ENCODE measurements at regions not wholly inside any gene's neighbourhood (a gene's known extent, or its start where the extent isn't known, plus 50 kb on each side); places are given as distances from the start of the nearest gene placed in this dataset.
A peak's percentile ranks its signal among the peaks of the same experiment; 100 is the strongest.

DNA sequence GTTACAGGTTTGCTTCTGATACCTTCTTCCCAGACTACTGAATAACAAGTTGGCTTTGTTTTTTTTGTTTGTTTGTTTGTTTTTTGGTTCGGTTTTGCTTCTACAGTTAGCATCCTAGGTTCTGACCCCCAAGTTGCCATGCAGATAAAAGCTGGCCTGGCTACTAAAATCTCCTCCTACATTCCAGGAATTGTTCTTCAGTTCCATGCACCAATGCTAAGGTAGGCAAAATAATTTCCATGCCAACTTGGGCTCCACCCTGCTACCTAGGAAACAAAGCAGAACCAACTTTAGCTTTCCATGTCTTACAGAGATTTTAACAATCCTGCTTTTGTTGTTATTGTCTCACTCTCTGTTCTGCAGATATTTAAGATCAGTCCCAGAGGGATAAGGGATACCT is 495.5 kb upstream of the SOX9 start:
- TF ChIP-seq, protein P1, sequence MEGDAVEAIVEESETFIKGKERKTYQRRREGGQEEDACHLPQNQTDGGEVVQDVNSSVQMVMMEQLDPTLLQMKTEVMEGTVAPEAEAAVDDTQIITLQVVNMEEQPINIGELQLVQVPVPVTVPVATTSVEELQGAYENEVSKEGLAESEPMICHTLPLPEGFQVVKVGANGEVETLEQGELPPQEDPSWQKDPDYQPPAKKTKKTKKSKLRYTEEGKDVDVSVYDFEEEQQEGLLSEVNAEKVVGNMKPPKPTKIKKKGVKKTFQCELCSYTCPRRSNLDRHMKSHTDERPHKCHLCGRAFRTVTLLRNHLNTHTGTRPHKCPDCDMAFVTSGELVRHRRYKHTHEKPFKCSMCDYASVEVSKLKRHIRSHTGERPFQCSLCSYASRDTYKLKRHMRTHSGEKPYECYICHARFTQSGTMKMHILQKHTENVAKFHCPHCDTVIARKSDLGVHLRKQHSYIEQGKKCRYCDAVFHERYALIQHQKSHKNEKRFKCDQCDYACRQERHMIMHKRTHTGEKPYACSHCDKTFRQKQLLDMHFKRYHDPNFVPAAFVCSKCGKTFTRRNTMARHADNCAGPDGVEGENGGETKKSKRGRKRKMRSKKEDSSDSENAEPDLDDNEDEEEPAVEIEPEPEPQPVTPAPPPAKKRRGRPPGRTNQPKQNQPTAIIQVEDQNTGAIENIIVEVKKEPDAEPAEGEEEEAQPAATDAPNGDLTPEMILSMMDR (IDR thresholded peaks at IDR 0.05; ENCODE audit: unreplicated experiment) = no peak
- intact Hi-C loops (cut with micrococcal nuclease) = no loop called here
- Mint-ChIP-seq H3K27me3 (ENCODE audit: insufficient read depth, unreplicated experiment) (no peaks in the 10 kb centered on the region), H3K27ac (ENCODE audit: low read depth, unreplicated experiment) (no peak overlapping the region), H3K4me3 (ENCODE audit: unreplicated experiment) (no peak overlapping the region), H3K9me3 (ENCODE audit: unreplicated experiment) (peaks cover 7% of the 10 kb centered on the region), H3K36me3 (ENCODE audit: insufficient read depth, unreplicated experiment) (no peaks in the 10 kb centered on the region), H3K4me1 (ENCODE audit: insufficient read depth, unreplicated experiment) (no peaks in the 10 kb centered on the region)
- BruUV-seq (replicated peaks) = no TSS peak
- ChIA-PET CTCF (interaction anchor here (0.7 kb wide), 3 partner anchors 24 to 478 kb away, joined by 3 to 4 read pairs (median 3); no protein-coding TSS in a partner anchor), POLR2A (no interaction called here)
- no peak for DNase-seq (ENCODE audit: unreplicated experiment)

DNA sequence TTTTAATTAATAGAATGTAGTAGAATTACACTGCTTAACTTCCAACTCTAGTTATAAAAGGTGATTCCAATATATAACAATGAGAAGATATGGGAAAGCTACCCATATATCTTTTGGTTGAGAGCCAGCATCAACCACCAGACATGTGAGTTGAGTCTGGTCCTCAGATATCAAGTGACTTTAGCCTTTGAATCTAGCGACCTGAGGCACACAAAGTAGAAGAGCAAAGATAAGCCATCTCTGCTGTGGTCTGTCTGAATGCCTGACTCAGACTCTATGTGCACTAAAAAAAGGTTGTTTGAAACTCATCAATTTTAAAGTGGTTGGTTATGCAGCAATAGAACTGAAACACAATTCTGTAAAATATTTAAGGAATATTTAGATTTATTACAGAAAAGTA is 492.5 kb upstream of the SOX9 start:
- H3K27ac Mint-ChIP-seq (ENCODE audit: low read depth, unreplicated experiment) = no peak overlapping the region
- POLR2A ChIA-PET = interaction anchor here (1.4 kb wide), 1 partner anchor 8 kb away, joined by 5 read pairs; no protein-coding TSS in a partner anchor
- no peak overlapping the region for H3K4me3 Mint-ChIP-seq (ENCODE audit: unreplicated experiment)
- no peaks in the 10 kb centered on the region for H3K36me3 Mint-ChIP-seq (ENCODE audit: insufficient read depth, unreplicated experiment)
- CTCF ChIA-PET = interaction anchor here (0.7 kb wide), 1 partner anchor 31 kb away, joined by 4 read pairs; no protein-coding TSS in a partner anchor
- H3K4me1 Mint-ChIP-seq (ENCODE audit: insufficient read depth, unreplicated experiment) = peaks cover 18% of the 10 kb centered on the region
- TF ChIP-seq, protein P1 (IDR thresholded peaks at IDR 0.05; ENCODE audit: unreplicated experiment) = no peak
- no peaks in the 10 kb centered on the region for H3K27me3 Mint-ChIP-seq (ENCODE audit: insufficient read depth, unreplicated experiment)
- intact Hi-C loops (cut with micrococcal nuclease) = no loop called here
- H3K9me3 Mint-ChIP-seq (ENCODE audit: unreplicated experiment) = no peaks in the 10 kb centered on the region
- BruUV-seq (replicated peaks) = no TSS peak
- no peak for DNase-seq (ENCODE audit: unreplicated experiment)

DNA sequence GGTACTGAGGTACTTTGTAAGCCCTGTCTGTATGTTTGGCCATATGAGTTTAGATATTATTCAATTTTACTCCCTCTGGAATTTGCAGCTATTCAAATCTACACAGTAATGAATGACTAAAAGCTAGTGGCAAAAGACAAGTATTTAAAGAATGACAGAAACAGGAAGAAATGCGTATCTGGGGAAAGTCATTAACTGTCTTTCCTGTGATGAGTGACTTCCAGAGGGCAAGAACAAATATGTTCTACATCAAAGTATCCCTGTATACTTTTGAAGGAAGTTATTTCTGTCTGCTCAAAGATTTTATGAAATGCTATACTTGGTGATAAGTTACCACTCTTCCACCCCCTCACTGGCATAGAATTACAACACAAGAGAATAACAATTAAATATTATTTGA is 489.3 kb upstream of the SOX9 start:
- DNase-seq (ENCODE audit: unreplicated experiment) = no peak
- CTCF ChIA-PET = no interaction called here
- POLR2A ChIA-PET = no interaction called here

DNA sequence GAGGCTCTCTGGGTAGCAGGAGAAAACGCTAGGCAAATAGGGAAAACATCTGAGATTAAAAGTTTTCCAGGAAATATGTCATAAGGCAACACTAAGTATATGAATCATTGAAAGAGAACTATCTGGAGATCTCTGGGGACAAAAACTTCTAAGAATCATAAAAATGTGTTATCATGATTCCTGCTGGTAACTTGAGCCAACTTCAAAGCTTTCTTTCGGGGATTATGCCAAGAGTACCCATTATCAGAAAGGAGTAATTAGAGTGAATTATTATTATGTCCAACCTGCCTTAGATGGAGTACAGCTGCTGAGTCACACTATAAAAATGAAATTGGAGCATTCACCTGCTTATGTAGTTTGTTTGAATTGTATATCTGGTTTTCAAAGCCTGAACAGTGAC is 488.5 kb upstream of the SOX9 start:
- POLR2A ChIA-PET = no interaction called here

More for the DNA sequence above, 489.3 kb upstream of the SOX9 start:
- Mint-ChIP-seq H3K9me3 (ENCODE audit: unreplicated experiment) (no peaks in the 10 kb centered on the region), H3K36me3 (ENCODE audit: insufficient read depth, unreplicated experiment) (no peaks in the 10 kb centered on the region), H3K27ac (ENCODE audit: low read depth, unreplicated experiment) (peak overlapping the region; percentile 71), H3K27me3 (ENCODE audit: insufficient read depth, unreplicated experiment) (no peaks in the 10 kb centered on the region), H3K4me1 (ENCODE audit: insufficient read depth, unreplicated experiment) (peaks cover 21% of the 10 kb centered on the region), H3K4me3 (ENCODE audit: unreplicated experiment) (no peak overlapping the region)
- intact Hi-C loops (cut with micrococcal nuclease) = no loop called here
- TF ChIP-seq, protein P1 (IDR thresholded peaks at IDR 0.05; ENCODE audit: unreplicated experiment) = no peak
- no TSS peak for BruUV-seq (replicated peaks)

More for the DNA sequence above, 488.5 kb upstream of the SOX9 start:
- BruUV-seq (replicated peaks) = no TSS peak
- H3K4me3 Mint-ChIP-seq (ENCODE audit: unreplicated experiment) = no peak overlapping the region
- H3K36me3 Mint-ChIP-seq (ENCODE audit: insufficient read depth, unreplicated experiment) = no peaks in the 10 kb centered on the region
- TF ChIP-seq, protein P1 (IDR thresholded peaks at IDR 0.05; ENCODE audit: unreplicated experiment) = no peak
- peaks cover 21% of the 10 kb centered on the region for H3K4me1 Mint-ChIP-seq (ENCODE audit: insufficient read depth, unreplicated experiment)
- intact Hi-C loops (cut with micrococcal nuclease) = no loop called here
- CTCF ChIA-PET = no interaction called here
- H3K27ac Mint-ChIP-seq (ENCODE audit: low read depth, unreplicated experiment) = no peak overlapping the region
- no peak for DNase-seq (ENCODE audit: unreplicated experiment)
- no peaks in the 10 kb centered on the region for H3K9me3 Mint-ChIP-seq (ENCODE audit: unreplicated experiment)
- no peaks in the 10 kb centered on the region for H3K27me3 Mint-ChIP-seq (ENCODE audit: insufficient read depth, unreplicated experiment)

Measured in MCF 10A (cell line).